ENCODE measurements at regions not wholly inside any gene's neighbourhood (a gene's known extent, or its start where the extent isn't known, plus 50 kb on each side); places are given as distances from the start of the nearest gene placed in this dataset.

GRCh38 chr12:85733221-85733840 is 102.9 kb downstream of the RASSF9 start:
- TF ChIP-seq CTCF (conservative IDR thresholded peaks at IDR 0.05 in 1 of 2, IDR thresholded peaks at IDR 0.05 in 1 of 2; ENCODE audit: low read depth in 1 of 2, low read length in 2 of 2) (no peak), EZH2 (IDR thresholded peaks at IDR 0.05; ENCODE audit: low read length, missing control alignments) (no peak)
